ENCODE measurements at regions not wholly inside any gene's neighbourhood (a gene's known extent, or its start where the extent isn't known, plus 50 kb on each side); places are given as distances from the start of the nearest gene placed in this dataset.

DNA sequence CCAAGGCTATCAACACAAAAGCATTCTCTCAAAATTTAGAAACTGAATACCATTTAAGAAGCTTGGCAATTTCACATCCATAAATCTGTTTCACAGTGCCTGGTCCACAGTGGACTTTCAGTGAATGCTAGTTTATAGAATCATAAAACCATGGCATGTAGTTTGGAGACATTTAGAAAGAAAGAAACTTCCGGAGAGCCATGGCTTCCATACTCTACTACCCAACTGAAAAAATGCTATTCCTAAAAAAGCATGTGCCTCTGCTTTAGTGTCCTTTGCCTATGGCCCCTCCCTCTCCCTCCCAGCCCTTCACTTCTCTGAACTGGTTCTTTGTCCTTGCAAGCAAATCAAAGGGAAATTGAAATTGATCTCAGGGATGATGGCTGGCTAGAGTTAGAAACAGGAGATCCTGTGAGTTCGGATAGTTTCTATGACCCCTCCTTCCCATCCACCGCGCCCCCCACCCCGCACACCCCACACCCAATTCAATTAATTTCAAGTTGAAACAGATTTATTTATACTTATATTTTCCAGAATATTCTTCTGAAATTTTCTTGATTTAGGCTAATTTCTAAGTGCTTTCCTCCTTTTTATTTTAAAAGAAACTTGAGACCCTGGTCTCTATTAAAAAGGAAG, 248.3 kb downstream of the TRIB2 start (continued):
- TF ChIP-seq, protein P1, sequence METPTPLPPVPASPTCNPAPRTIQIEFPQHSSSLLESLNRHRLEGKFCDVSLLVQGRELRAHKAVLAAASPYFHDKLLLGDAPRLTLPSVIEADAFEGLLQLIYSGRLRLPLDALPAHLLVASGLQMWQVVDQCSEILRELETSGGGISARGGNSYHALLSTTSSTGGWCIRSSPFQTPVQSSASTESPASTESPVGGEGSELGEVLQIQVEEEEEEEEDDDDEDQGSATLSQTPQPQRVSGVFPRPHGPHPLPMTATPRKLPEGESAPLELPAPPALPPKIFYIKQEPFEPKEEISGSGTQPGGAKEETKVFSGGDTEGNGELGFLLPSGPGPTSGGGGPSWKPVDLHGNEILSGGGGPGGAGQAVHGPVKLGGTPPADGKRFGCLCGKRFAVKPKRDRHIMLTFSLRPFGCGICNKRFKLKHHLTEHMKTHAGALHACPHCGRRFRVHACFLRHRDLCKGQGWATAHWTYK (CRISPR knock-in tag; IDR thresholded peaks at IDR 0.05) = no peak
- TF ChIP-seq ZNF668 (CRISPR knock-in tag; IDR thresholded peaks at IDR 0.05) = peak; percentile 18; the same call in 1 of the 2 replicates
- no peak for TF ChIP-seq GTF2E2 (tag; IDR thresholded peaks at IDR 0.05)
- TF ChIP-seq FOXA1 (IDR thresholded peaks at IDR 0.05; ENCODE audit: borderline replicate concordance) = no peak
- TF ChIP-seq RCOR1 (IDR thresholded peaks at IDR 0.05; ENCODE audit: borderline replicate concordance in 1 of 2, low read depth in 2 of 2, low read length in 2 of 2) = no peak
- TF ChIP-seq BACH1 (tag; IDR thresholded peaks at IDR 0.05) = peak; percentile 38; the same call in 1 of the 2 replicates
- no peak for TF ChIP-seq POLR3A (IDR thresholded peaks at IDR 0.05; ENCODE audit: borderline replicate concordance, extremely low read depth, insufficient read depth, insufficient read length)
- TF ChIP-seq SIN3A (IDR thresholded peaks at IDR 0.05; ENCODE audit: borderline replicate concordance in 2 of 2, control insufficient read depth in 1 of 2, low read depth in 2 of 2, low read length in 2 of 2) = no peak
- TF ChIP-seq ADNP (tag; IDR thresholded peaks at IDR 0.05) = no peak
- TF ChIP-seq NFE2L1 (tag; IDR thresholded peaks at IDR 0.05; ENCODE audit: borderline replicate concordance, low read depth) = 0 out of 2 replicates have a peak, but pooled peaks have one; percentile 27
- TF ChIP-seq, protein P2, sequence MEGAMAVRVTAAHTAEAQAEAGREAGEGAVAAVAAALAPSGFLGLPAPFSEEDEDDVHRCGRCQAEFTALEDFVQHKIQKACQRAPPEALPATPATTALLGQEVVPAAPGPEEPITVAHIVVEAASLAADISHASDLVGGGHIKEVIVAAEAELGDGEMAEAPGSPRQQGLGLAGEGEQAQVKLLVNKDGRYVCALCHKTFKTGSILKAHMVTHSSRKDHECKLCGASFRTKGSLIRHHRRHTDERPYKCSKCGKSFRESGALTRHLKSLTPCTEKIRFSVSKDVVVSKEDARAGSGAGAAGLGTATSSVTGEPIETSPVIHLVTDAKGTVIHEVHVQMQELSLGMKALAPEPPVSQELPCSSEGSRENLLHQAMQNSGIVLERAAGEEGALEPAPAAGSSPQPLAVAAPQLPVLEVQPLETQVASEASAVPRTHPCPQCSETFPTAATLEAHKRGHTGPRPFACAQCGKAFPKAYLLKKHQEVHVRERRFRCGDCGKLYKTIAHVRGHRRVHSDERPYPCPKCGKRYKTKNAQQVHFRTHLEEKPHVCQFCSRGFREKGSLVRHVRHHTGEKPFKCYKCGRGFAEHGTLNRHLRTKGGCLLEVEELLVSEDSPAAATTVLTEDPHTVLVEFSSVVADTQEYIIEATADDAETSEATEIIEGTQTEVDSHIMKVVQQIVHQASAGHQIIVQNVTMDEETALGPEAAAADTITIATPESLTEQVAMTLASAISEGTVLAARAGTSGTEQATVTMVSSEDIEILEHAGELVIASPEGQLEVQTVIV (CRISPR knock-in tag; IDR thresholded peaks at IDR 0.05; ENCODE audit: borderline replicate concordance) = no peak
- no peak for TF ChIP-seq SREBF2 (CRISPR knock-in tag; IDR thresholded peaks at IDR 0.05)
- no peak for TF ChIP-seq NR2C1 (IDR thresholded peaks at IDR 0.05)
- TF ChIP-seq NR2C1 (tag; IDR thresholded peaks at IDR 0.05) = 0 out of 2 replicates have a peak, but pooled peaks have one; percentile 25
- no peak for TF ChIP-seq ZKSCAN3 (CRISPR knock-in tag; IDR thresholded peaks at IDR 0.05)
- no peak for TF ChIP-seq HIVEP1 (CRISPR knock-in tag; IDR thresholded peaks at IDR 0.05)
- TF ChIP-seq, protein P3, sequence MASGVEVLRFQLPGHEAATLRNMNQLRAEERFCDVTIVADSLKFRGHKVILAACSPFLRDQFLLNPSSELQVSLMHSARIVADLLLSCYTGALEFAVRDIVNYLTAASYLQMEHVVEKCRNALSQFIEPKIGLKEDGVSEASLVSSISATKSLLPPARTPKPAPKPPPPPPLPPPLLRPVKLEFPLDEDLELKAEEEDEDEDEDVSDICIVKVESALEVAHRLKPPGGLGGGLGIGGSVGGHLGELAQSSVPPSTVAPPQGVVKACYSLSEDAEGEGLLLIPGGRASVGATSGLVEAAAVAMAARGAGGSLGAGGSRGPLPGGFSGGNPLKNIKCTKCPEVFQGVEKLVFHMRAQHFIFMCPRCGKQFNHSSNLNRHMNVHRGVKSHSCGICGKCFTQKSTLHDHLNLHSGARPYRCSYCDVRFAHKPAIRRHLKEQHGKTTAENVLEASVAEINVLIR (CRISPR knock-in tag; IDR thresholded peaks at IDR 0.05) = no peak
- no peak for TF ChIP-seq YBX1 (IDR thresholded peaks at IDR 0.05)
- TF ChIP-seq KAT2B (IDR thresholded peaks at IDR 0.05; ENCODE audit: low read depth, low read length) = no peak
- TF ChIP-seq ZFP36 (IDR thresholded peaks at IDR 0.05; ENCODE audit: low read depth, low read length, partially characterized antibody) = no peak
- TF ChIP-seq, protein P4, sequence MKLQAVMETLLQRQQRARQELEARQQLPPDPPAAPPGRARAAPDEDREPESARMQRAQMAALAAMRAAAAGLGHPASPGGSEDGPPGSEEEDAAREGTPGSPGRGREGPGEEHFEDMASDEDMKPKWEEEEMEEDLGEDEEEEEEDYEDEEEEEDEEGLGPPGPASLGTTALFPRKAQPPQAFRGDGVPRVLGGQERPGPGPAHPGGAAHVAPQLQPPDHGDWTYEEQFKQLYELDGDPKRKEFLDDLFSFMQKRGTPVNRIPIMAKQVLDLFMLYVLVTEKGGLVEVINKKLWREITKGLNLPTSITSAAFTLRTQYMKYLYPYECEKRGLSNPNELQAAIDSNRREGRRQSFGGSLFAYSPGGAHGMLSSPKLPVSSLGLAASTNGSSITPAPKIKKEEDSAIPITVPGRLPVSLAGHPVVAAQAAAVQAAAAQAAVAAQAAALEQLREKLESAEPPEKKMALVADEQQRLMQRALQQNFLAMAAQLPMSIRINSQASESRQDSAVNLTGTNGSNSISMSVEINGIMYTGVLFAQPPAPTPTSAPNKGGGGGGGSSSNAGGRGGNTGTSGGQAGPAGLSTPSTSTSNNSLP (IDR thresholded peaks at IDR 0.05; ENCODE audit: borderline replicate concordance, low read depth, low read length) = no peak
